VCaP (cell line): ENCODE measurements at regions not wholly inside any gene's neighbourhood (a gene's known extent, or its start where the extent isn't known, plus 50 kb on each side); places are given as distances from the start of the nearest gene placed in this dataset.

Experiments used
- H3K27ac ChIP-seq: fragments of 450-650 bp; 2 replicates; pipeline ENCODE4 v1.5.1; 2017
- TF ChIP-seq, protein P1 (sequence below): fragments of 450-650 bp; conservative IDR thresholded peaks from 2 replicates; pipeline ENCODE4 v1.5.1; 2017; ENCODE audit warnings: mild to moderate bottlenecking, moderate library complexity

DNA sequence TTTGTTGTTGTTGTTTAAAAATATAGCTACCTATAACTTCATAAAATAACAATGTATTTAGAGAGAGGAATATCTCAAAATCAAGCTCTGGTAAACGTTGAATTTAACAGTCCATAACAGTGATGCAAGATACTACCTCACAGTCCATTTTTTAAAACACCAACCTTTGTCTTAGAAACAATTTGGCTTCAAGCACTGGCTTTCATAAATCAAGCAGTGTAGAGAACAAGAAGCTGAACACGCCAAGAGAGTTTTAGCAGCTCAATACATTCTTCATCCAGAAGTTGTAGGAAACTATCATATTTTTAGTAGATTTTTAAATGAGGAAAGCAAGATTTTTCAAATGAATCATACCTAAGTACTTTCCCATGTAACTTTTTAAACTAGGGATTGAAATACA, 334.3 kb upstream of the ADAMTS5 start:
- TF ChIP-seq, protein P1, sequence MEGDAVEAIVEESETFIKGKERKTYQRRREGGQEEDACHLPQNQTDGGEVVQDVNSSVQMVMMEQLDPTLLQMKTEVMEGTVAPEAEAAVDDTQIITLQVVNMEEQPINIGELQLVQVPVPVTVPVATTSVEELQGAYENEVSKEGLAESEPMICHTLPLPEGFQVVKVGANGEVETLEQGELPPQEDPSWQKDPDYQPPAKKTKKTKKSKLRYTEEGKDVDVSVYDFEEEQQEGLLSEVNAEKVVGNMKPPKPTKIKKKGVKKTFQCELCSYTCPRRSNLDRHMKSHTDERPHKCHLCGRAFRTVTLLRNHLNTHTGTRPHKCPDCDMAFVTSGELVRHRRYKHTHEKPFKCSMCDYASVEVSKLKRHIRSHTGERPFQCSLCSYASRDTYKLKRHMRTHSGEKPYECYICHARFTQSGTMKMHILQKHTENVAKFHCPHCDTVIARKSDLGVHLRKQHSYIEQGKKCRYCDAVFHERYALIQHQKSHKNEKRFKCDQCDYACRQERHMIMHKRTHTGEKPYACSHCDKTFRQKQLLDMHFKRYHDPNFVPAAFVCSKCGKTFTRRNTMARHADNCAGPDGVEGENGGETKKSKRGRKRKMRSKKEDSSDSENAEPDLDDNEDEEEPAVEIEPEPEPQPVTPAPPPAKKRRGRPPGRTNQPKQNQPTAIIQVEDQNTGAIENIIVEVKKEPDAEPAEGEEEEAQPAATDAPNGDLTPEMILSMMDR = no peak

DNA sequence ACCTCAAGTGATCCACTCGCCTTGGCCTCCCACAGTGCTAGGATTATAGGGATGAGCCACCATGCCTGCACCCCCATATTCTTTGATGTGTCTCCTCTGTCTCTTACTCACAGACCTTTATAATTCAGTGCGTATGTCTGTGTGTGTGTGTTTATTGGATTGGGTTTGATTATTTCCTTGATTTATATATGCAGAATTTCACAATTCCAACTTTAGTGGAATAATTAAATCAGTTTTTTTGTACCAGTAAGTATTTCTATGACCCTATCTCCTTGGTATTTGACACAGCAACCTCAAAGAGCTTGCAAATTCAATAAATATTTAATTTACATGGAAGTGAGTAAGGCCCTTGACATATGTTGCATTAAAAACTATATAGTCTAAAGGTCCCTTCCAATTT, 333.9 kb upstream of the ADAMTS5 start:
- H3K27ac ChIP-seq = no peak overlapping the region
- TF ChIP-seq, protein P1 = no peak

More for the DNA sequence above, 334.3 kb upstream of the ADAMTS5 start:
- no peak overlapping the region for H3K27ac ChIP-seq

DNA sequence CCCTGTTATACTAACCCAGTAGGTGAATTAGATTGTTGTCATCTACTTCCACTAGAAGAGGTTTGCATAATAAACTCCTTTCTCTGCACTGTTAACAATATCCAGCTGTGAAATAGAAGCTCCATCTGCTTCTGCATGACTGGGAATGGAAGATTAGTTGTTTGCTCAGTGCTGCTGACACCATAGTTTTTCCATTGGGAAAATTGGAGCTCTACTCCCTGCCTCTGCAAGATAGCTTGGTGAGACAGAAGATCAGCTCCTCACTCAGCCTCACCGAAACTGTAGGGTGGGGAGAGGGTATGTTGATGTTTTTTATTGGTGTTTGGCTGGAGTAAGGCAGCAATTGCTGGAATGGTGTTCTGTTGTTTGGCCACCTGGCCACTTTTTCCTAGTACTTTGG, 331.6 kb upstream of the ADAMTS5 start:
- no peak overlapping the region for H3K27ac ChIP-seq
- TF ChIP-seq, protein P1 = no peak

DNA sequence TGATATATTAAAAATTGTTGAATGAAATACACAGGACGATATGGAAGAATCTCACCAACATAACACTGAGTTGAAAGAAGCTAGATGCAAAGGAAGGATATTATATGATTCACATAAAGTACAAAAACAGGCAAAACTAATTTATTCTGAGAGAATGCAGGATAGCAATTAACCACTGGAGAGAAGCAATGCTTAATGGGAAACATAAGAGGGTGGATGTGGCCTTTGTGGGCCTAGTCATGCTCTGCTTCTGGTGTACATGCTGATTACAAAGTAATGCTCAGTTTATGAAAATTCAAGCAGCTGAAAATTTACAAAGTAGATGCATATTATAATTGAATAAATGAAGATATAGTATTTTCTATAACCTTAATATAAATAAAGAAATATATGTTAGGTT, 326.4 kb upstream of the ADAMTS5 start:
- H3K27ac ChIP-seq = no peak overlapping the region
- TF ChIP-seq, protein P1 = no peak

DNA sequence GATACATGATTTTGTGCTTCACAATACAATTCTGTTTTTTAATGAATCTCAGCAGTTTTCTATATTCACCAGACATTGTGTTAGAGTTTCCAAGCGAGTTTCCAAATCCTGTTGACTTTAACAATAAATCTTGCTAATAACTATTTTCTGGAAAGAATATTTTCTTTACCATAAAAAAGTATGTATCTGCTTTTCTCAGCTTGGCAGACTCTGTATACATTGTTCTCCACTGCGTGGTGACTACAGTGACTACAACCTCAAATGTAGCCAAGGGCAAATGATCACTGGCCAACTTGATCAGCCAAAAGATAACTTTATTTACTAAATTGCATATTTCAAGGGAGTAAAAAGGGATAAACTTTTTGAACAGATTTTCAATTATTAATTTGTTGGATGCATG, 325.9 kb upstream of the ADAMTS5 start:
- TF ChIP-seq, protein P1 = no peak
- H3K27ac ChIP-seq = no peak overlapping the region

DNA sequence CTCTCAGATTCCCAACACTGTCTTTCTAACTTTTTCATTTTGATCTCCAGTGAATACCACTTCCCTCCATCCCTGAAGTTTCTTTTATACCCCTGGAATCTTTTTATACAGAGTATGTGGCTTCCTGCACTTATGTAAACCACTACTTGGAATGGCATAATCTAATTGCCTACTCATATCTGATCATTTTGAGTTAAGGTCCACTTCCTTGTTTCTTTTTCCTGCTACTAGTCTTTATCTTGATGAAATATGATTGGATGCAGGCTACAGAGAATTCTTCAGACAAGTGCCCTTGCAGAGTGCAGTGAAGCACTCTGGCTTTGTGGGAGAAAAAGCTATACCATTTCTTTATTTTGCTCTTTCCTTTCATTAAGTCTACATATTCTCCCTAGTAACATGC, 325.3 kb upstream of the ADAMTS5 start:
- TF ChIP-seq, protein P1 = no peak
- no peak overlapping the region for H3K27ac ChIP-seq

DNA sequence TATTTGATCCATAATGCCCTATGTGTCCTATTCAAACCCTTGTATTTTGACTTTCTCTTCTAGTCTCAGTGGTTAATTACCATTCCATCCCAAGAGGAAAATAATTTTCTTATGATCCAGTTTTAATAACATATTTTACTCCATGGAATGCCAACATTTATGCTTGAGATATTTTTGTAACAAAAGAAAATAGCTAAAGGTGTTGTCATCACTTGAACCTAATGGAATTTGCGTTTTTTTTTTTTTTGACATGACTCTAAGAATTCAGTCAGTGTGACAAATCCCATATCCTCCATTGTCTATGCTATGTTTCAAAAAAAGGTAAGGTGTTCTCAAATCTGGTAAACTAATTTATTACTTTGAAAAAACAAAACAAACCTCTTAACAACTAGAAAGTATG, 324.1 kb upstream of the ADAMTS5 start:
- no peak overlapping the region for H3K27ac ChIP-seq
- TF ChIP-seq, protein P1 = no peak

DNA sequence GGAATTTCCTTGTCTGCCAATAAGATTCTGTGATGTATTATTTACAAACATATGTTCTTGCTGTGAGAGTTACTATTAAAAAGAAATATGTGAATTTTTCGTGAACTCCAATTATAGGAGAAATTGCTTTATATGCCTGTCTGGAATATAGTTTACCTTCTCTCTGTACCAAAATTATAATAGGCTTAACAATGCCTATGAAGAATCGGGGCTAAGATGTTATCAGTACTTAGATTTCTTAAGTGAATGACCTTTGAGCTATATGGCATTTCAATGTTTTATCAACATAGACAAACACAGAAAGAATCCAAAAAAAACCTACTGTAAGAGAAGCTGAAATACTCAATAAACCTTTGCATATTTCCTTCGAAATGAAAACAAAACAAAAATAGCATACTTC, 323.1 kb upstream of the ADAMTS5 start:
- TF ChIP-seq, protein P1 = no peak
- no peak overlapping the region for H3K27ac ChIP-seq
